SH-SY5Y (cell line): ENCODE measurements at regions not wholly inside any gene's neighbourhood (a gene's known extent, or its start where the extent isn't known, plus 50 kb on each side); places are given as distances from the start of the nearest gene placed in this dataset.

Experiments used
- GATA2 ChIP-seq: IDR thresholded peaks from 2 replicates; pipeline ENCODE4 v1.6.1; 2011; ENCODE audit warnings: mild to moderate bottlenecking, low read depth, low read length
- GATA3 ChIP-seq: IDR thresholded peaks from 2 replicates; pipeline ENCODE4 v1.6.1; 2011; ENCODE audit warnings: low read depth, mild to moderate bottlenecking, low read length, moderate library complexity

GRCh38 chr3:168820810-168821415 lies 725.2 kb upstream of the GOLIM4 start:
- no peak for TF ChIP-seq GATA2
- no peak for TF ChIP-seq GATA3

- no peak for TF ChIP-seq GATA3
- no peak for TF ChIP-seq GATA2
These were observed 721.5 kb upstream of the GOLIM4 start for GRCh38 chr3:168817177-168817576.

GRCh38 chr3:168815946-168816345 lies 720.2 kb upstream of the GOLIM4 start:
- no peak for TF ChIP-seq GATA3
- TF ChIP-seq GATA2 = no peak

GRCh38 chr3:168813225-168813802 lies 717.6 kb upstream of the GOLIM4 start:
- TF ChIP-seq GATA2 (no peak), GATA3 (no peak)

- TF ChIP-seq GATA2 (no peak), GATA3 (no peak)
These were observed 716.5 kb upstream of the GOLIM4 start for GRCh38 chr3:168812234-168812633.

GRCh38 chr3:168808596-168808995 lies 712.9 kb upstream of the GOLIM4 start:
- TF ChIP-seq GATA3 (no peak), GATA2 (no peak)

GRCh38 chr3:168807448-168807847 lies 711.7 kb upstream of the GOLIM4 start:
- TF ChIP-seq GATA3 = no peak
- TF ChIP-seq GATA2 = no peak

GRCh38 chr3:168806871-168807270 lies 711.1 kb upstream of the GOLIM4 start:
- TF ChIP-seq GATA3 (no peak), GATA2 (no peak)

GRCh38 chr3:168803536-168803935 lies 707.8 kb upstream of the GOLIM4 start:
- TF ChIP-seq GATA3 = no peak
- no peak for TF ChIP-seq GATA2

- no peak for TF ChIP-seq GATA3
- TF ChIP-seq GATA2 = no peak
These were observed 707.0 kb upstream of the GOLIM4 start for GRCh38 chr3:168802766-168803165.

- TF ChIP-seq GATA3 (no peak), GATA2 (no peak)
These were observed 706.1 kb upstream of the GOLIM4 start for GRCh38 chr3:168801794-168802193.

- TF ChIP-seq GATA3 = no peak
- TF ChIP-seq GATA2 = no peak
These were observed 700.6 kb upstream of the GOLIM4 start for GRCh38 chr3:168796339-168796738.

GRCh38 chr3:168794427-168794826 lies 698.7 kb upstream of the GOLIM4 start:
- no peak for TF ChIP-seq GATA2
- no peak for TF ChIP-seq GATA3

- TF ChIP-seq GATA2 (no peak), GATA3 (no peak)
These were observed 686.5 kb upstream of the GOLIM4 start for GRCh38 chr3:168782193-168782592.

- TF ChIP-seq GATA2 (no peak), GATA3 (no peak)
These were observed 658.0 kb upstream of the GOLIM4 start for GRCh38 chr3:168753724-168754123.

- TF ChIP-seq GATA2 (no peak), GATA3 (no peak)
These were observed 656.6 kb upstream of the GOLIM4 start for GRCh38 chr3:168752339-168752738.

- TF ChIP-seq GATA2 (no peak), GATA3 (no peak)
These were observed 652.0 kb upstream of the GOLIM4 start for GRCh38 chr3:168747697-168748096.
